ENCODE measurements at regions not wholly inside any gene's neighbourhood (a gene's known extent, or its start where the extent isn't known, plus 50 kb on each side); places are given as distances from the start of the nearest gene placed in this dataset.

GRCh38 chr4:176508780-176509331 is 189.1 kb downstream of the SPCS3 start:
- no peaks in the 10 kb centered on the region for H3K9me3 ChIP-seq
- TF ChIP-seq CTCF (IDR thresholded peaks at IDR 0.05) (no peak), POLR2AphosphoS5 (IDR thresholded peaks at IDR 0.05; ENCODE audit: insufficient read depth in 1 of 2, low read depth in 1 of 2) (no peak), POLR2A (IDR thresholded peaks at IDR 0.05) (no peak)
- no peaks in the 10 kb centered on the region for H3K27me3 ChIP-seq
- no peak for DNase-seq (ENCODE audit: extremely low spot score in 2 of 2)
- no peaks in the 10 kb centered on the region for H3K36me3 ChIP-seq
- no peak overlapping the region for H3K4me3 ChIP-seq
- intact Hi-C loops (cut with DNase I): no loop called here
- H3K4me1 ChIP-seq: no peaks in the 10 kb centered on the region
- no peak overlapping the region for H3K27ac ChIP-seq

- H3K4me1 ChIP-seq: no peaks in the 10 kb centered on the region
- H3K27ac ChIP-seq: no peak overlapping the region
- no peak for DNase-seq (ENCODE audit: extremely low spot score in 2 of 2)
- intact Hi-C loops (cut with DNase I): no loop called here
- no peaks in the 10 kb centered on the region for H3K27me3 ChIP-seq
- no peaks in the 10 kb centered on the region for H3K9me3 ChIP-seq
- no peak overlapping the region for H3K4me3 ChIP-seq
- no peaks in the 10 kb centered on the region for H3K36me3 ChIP-seq
- TF ChIP-seq POLR2A (IDR thresholded peaks at IDR 0.05): no peak
- TF ChIP-seq POLR2AphosphoS5 (IDR thresholded peaks at IDR 0.05; ENCODE audit: insufficient read depth in 1 of 2, low read depth in 1 of 2): no peak
- no peak for TF ChIP-seq CTCF (IDR thresholded peaks at IDR 0.05)
Measured at GRCh38 chr4:176525576-176525975, 205.8 kb downstream of the SPCS3 start.

- intact Hi-C loops (cut with DNase I): no loop called here
- H3K9me3 ChIP-seq: no peaks in the 10 kb centered on the region
Measured at GRCh38 chr4:176526704-176527103, 206.9 kb downstream of the SPCS3 start.

GRCh38 chr4:176529574-176529973 is 209.8 kb downstream of the SPCS3 start:
- TF ChIP-seq POLR2A (IDR thresholded peaks at IDR 0.05) (no peak), CTCF (IDR thresholded peaks at IDR 0.05) (no peak), POLR2AphosphoS5 (IDR thresholded peaks at IDR 0.05; ENCODE audit: insufficient read depth in 1 of 2, low read depth in 1 of 2) (no peak)
- intact Hi-C loops (cut with DNase I): no loop called here
- Histone ChIP-seq H3K4me3 (no peak overlapping the region), H3K4me1 (no peaks in the 10 kb centered on the region), H3K27ac (no peak overlapping the region), H3K36me3 (no peaks in the 10 kb centered on the region), H3K27me3 (no peaks in the 10 kb centered on the region), H3K9me3 (no peaks in the 10 kb centered on the region)
- DNase-seq (ENCODE audit: extremely low spot score in 2 of 2): no peak

More at GRCh38 chr4:176526704-176527103, 206.9 kb downstream of the SPCS3 start:
- Histone ChIP-seq H3K4me1 (no peaks in the 10 kb centered on the region), H3K36me3 (no peaks in the 10 kb centered on the region), H3K27ac (no peak overlapping the region), H3K4me3 (no peak overlapping the region), H3K27me3 (no peaks in the 10 kb centered on the region)
- TF ChIP-seq CTCF (IDR thresholded peaks at IDR 0.05) (no peak), POLR2AphosphoS5 (IDR thresholded peaks at IDR 0.05; ENCODE audit: insufficient read depth in 1 of 2, low read depth in 1 of 2) (no peak), POLR2A (IDR thresholded peaks at IDR 0.05) (no peak)
- no peak for DNase-seq (ENCODE audit: extremely low spot score in 2 of 2)

GRCh38 chr4:176533159-176533558 is 213.4 kb downstream of the SPCS3 start:
- Histone ChIP-seq H3K4me1 (no peaks in the 10 kb centered on the region), H3K9me3 (no peaks in the 10 kb centered on the region), H3K36me3 (no peaks in the 10 kb centered on the region), H3K27ac (no peak overlapping the region), H3K4me3 (no peak overlapping the region), H3K27me3 (no peaks in the 10 kb centered on the region)
- intact Hi-C loops (cut with DNase I): no loop called here
- TF ChIP-seq POLR2AphosphoS5 (IDR thresholded peaks at IDR 0.05; ENCODE audit: insufficient read depth in 1 of 2, low read depth in 1 of 2): no peak
- no peak for TF ChIP-seq POLR2A (IDR thresholded peaks at IDR 0.05)
- TF ChIP-seq CTCF (IDR thresholded peaks at IDR 0.05): no peak
- DNase-seq (ENCODE audit: extremely low spot score in 2 of 2): no peak

Data from vagina (tissue), 2 donors.